IMR-90 (cell line): ENCODE measurements at regions not wholly inside any gene's neighbourhood (a gene's known extent, or its start where the extent isn't known, plus 50 kb on each side); places are given as distances from the start of the nearest gene placed in this dataset.

Experiments used
- ATAC-seq: fragments of 200-7000 bp; cut with Tn5 transposase; 2 replicates; pipeline ENCODE4 v1.9.1; 2020; ENCODE audit warnings: low read depth, mild to moderate bottlenecking, moderate library complexity
- BruUV-seq: library from RNA; stranded (reverse); fragments of 400-500 nt; replicated peaks from 2 replicates; lab custom pipeline; 2021; lab: Mats Ljungman, UMichigan
- CTCF ChIA-PET: fragments of 300-600 bp; formaldehyde crosslinking; extraction: SDS; loops from one replicate; lab custom pipeline; 2021; ENCODE audit warnings: antibody characterized with exemption; lab: Yijun Ruan, JAX
- POLR2A ChIA-PET: fragments of 300-600 bp; sonication (Branson Sonifier 250); formaldehyde crosslinking; loops from one replicate; lab custom pipeline; 2022; ENCODE audit warnings: antibody characterized with exemption; ENCODE audit not compliant: unreplicated experiment; lab: Charles Lee
- DNase-seq: peaks from one replicate; pipeline ENCODE4 v3.0.0; 2013
- H2AFZ ChIP-seq: replicated peaks from 2 replicates; pipeline ENCODE3; 2013; ENCODE audit warnings: low read length, mild to moderate bottlenecking; ENCODE audit not compliant: poor library complexity
- H2AK5ac ChIP-seq: 2 replicates; pipeline ENCODE4 v1.6.1; 2013; ENCODE audit warnings: low read depth, low read length, inconsistent platforms
- H2AK9ac ChIP-seq: replicated peaks from 2 replicates; pipeline ENCODE3; 2013; ENCODE audit warnings: mild to moderate bottlenecking, low read depth, low read length, moderate library complexity; ENCODE audit not compliant: poor library complexity
- H2BK120ac ChIP-seq: 2 replicates; pipeline ENCODE4 v1.6.1; 2013; ENCODE audit warnings: low read depth, low read length, inconsistent platforms
- H2BK15ac ChIP-seq: 3 replicates; pipeline ENCODE4 v1.6.1; 2013; ENCODE audit warnings: low read depth, low read length, inconsistent platforms
- H2BK20ac ChIP-seq: 2 replicates; pipeline ENCODE4 v1.6.1; 2013; ENCODE audit warnings: low read depth, mild to moderate bottlenecking, inconsistent platforms, low read length, moderate library complexity
- H2BK5ac ChIP-seq: 2 replicates; pipeline ENCODE4 v1.6.1; 2013; ENCODE audit warnings: mild to moderate bottlenecking, low read depth, low read length, inconsistent platforms; ENCODE audit not compliant: poor library complexity, severe bottlenecking
- H3K14ac ChIP-seq: replicated peaks from 2 replicates; pipeline ENCODE4 v1.6.1; 2013; ENCODE audit warnings: low read depth, low read length, inconsistent platforms
- H3K18ac ChIP-seq: 2 replicates; pipeline ENCODE4 v1.6.1; 2013; ENCODE audit warnings: low read depth, low read length, control low read depth
- H3K23ac ChIP-seq: 2 replicates; pipeline ENCODE4 v1.6.1; 2013; ENCODE audit warnings: low read depth, low read length, inconsistent platforms
- H3K27ac ChIP-seq: 2 replicates; pipeline ENCODE4 v1.5.1; 2013; ENCODE audit warnings: mild to moderate bottlenecking, control low read depth, low read length; ENCODE audit not compliant: insufficient read depth
- H3K27me3 ChIP-seq: 2 replicates; pipeline ENCODE4 v1.6.1; 2013; ENCODE audit warnings: low read length; ENCODE audit not compliant: control insufficient read depth, insufficient read depth
- H3K36me3 ChIP-seq: 2 replicates; pipeline ENCODE4 v1.6.1; 2013; ENCODE audit warnings: low read length, mixed read lengths; ENCODE audit not compliant: control insufficient read depth, insufficient read depth
- H3K4ac ChIP-seq: 2 replicates; pipeline ENCODE4 v1.6.1; 2013; ENCODE audit warnings: low read depth, low read length, inconsistent platforms
- H3K4me1 ChIP-seq: 2 replicates; pipeline ENCODE4 v1.6.1; 2013; ENCODE audit warnings: low read length, mixed read lengths; ENCODE audit not compliant: control insufficient read depth, insufficient read depth
- H3K4me2 ChIP-seq: 2 replicates; pipeline ENCODE4 v1.6.1; 2013; ENCODE audit warnings: low read depth, mild to moderate bottlenecking, control low read depth, low read length, moderate library complexity
- H3K4me3 ChIP-seq: 2 replicates; pipeline ENCODE4 v1.5.1; 2013; ENCODE audit warnings: low read depth, mild to moderate bottlenecking, control low read depth, low read length, moderate library complexity; ENCODE audit not compliant: insufficient read depth
- H3K56ac ChIP-seq: 2 replicates; pipeline ENCODE4 v1.6.1; 2013; ENCODE audit warnings: low read length, inconsistent platforms; ENCODE audit not compliant: insufficient read depth; ENCODE audit errors: extremely low read depth
- H3K79me1 ChIP-seq, 2 experiments: 2 replicates each; pipeline ENCODE4 v1.6.1; 2013; ENCODE audit warnings: low read length in 2 of 2, inconsistent platforms in 1 of 2, low read depth in 1 of 2
- H3K9ac ChIP-seq: 2 replicates; pipeline ENCODE4 v1.6.1; 2013; ENCODE audit warnings: low read depth, low read length, control low read depth
- H3K9me1 ChIP-seq: 2 replicates; pipeline ENCODE4 v1.6.1; 2013; ENCODE audit warnings: low read length, inconsistent platforms; ENCODE audit not compliant: insufficient read depth
- H3K9me3 ChIP-seq: 2 replicates; pipeline ENCODE4 v1.6.1; 2013; ENCODE audit warnings: low read length; ENCODE audit not compliant: control insufficient read depth, insufficient read depth
- H4K20me1 ChIP-seq: 2 replicates; pipeline ENCODE4 v1.6.1; 2013; ENCODE audit warnings: low read length, inconsistent platforms; ENCODE audit not compliant: insufficient read depth
- H4K5ac ChIP-seq: 2 replicates; pipeline ENCODE4 v1.6.1; 2013; ENCODE audit warnings: mild to moderate bottlenecking, low read depth, low read length, control low read depth
- H4K8ac ChIP-seq, 2 experiments: 2 replicates each; pipeline ENCODE4 v1.6.1; 2013; ENCODE audit warnings: low read depth in 2 of 2, low read length in 2 of 2, control low read depth in 1 of 2, inconsistent platforms in 1 of 2
- H4K91ac ChIP-seq: 2 replicates; pipeline ENCODE4 v1.6.1; 2013; ENCODE audit warnings: low read depth, low read length, inconsistent platforms; ENCODE audit not compliant: insufficient read depth
- BHLHE40 ChIP-seq: fragments of 150-350 bp; IDR thresholded peaks from 2 replicates; pipeline ENCODE4 v1.6.1; 2016; ENCODE audit warnings: mild to moderate bottlenecking, low read depth, low read length
- CEBPB ChIP-seq: IDR thresholded peaks from 2 replicates; pipeline ENCODE4 v1.6.1; 2012; ENCODE audit warnings: low read depth, low read length, improper control_type of control experiment
- CHD1 ChIP-seq: IDR thresholded peaks from 2 replicates; pipeline ENCODE4 v1.6.1; 2012; ENCODE audit warnings: low read depth, low read length, improper control_type of control experiment
- CTCF ChIP-seq: conservative IDR thresholded peaks from 2 replicates; pipeline ENCODE4 v1.5.1; 2012; ENCODE audit warnings: mild to moderate bottlenecking, low read depth, low read length, improper control_type of control experiment
- ELK1 ChIP-seq: fragments of 150-350 bp; IDR thresholded peaks from 2 replicates; pipeline ENCODE4 v1.6.1; 2016; ENCODE audit warnings: low read depth, mild to moderate bottlenecking, low read length, moderate library complexity, borderline replicate concordance
- FOS ChIP-seq: fragments of 150-350 bp; IDR thresholded peaks from 2 replicates; pipeline ENCODE4 v1.6.1; 2016; ENCODE audit warnings: low read depth, low read length
- MAFK ChIP-seq: IDR thresholded peaks from 2 replicates; pipeline ENCODE4 v1.6.1; 2012; ENCODE audit warnings: low read depth, low read length, improper control_type of control experiment
- MAZ ChIP-seq: IDR thresholded peaks from 2 replicates; pipeline ENCODE4 v1.6.1; 2012; ENCODE audit warnings: low read depth, mild to moderate bottlenecking, low read length, improper control_type of control experiment, moderate library complexity, borderline replicate concordance
- MXI1 ChIP-seq: IDR thresholded peaks from 2 replicates; pipeline ENCODE4 v1.6.1; 2012; ENCODE audit warnings: low read depth, mild to moderate bottlenecking, low read length, moderate library complexity, borderline replicate concordance
- NFE2L2 ChIP-seq: fragments of 150-350 bp; IDR thresholded peaks from 2 replicates; pipeline ENCODE4 v1.6.1; 2016; ENCODE audit warnings: low read depth, mild to moderate bottlenecking, low read length
- POLR2A ChIP-seq: IDR thresholded peaks from 2 replicates; pipeline ENCODE4 v1.6.1; 2012; ENCODE audit warnings: mild to moderate bottlenecking, low read depth, low read length
- RAD21 ChIP-seq: IDR thresholded peaks from 2 replicates; pipeline ENCODE4 v1.6.1; 2012; ENCODE audit warnings: low read length, improper control_type of control experiment
- RFX5 ChIP-seq: IDR thresholded peaks from 2 replicates; pipeline ENCODE4 v1.8.0; 2012; ENCODE audit warnings: low read depth, mild to moderate bottlenecking, low read length, moderate library complexity
- SMC3 ChIP-seq: fragments of 150-350 bp; IDR thresholded peaks from 2 replicates; pipeline ENCODE4 v1.6.1; 2016; ENCODE audit warnings: low read depth, mild to moderate bottlenecking, antibody characterized with exemption, low read length, moderate library complexity
- USF2 ChIP-seq: fragments of 150-350 bp; IDR thresholded peaks from 2 replicates; pipeline ENCODE4 v1.6.1; 2017; ENCODE audit warnings: mild to moderate bottlenecking, antibody characterized with exemption, low read length, low read depth
- WGBS, 2 experiments: methylation state at CpG; one replicate each; pipeline versions ENCODE4 v1.1.5 to v1.1.7; 2013; ENCODE audit warnings: missing lambda C conversion rate in 2 of 2; ENCODE audit not compliant: insufficient read length in 1 of 2; ENCODE audit errors: extremely low coverage in 2 of 2; 5-methylcytosine and 5-hydroxymethylcytosine counted together
- dilution Hi-C: fragments of 300-500 bp; cut with HindIII; formaldehyde crosslinking; loops from one replicate; pipeline ENCODE4 v1.14.3; 2018; ENCODE audit warnings: low sequenced_read_pairs; ENCODE audit not compliant: unreplicated experiment
- in situ Hi-C: fragments of 300-500 bp; cut with MboI; formaldehyde crosslinking; loops from 3 replicates; pipeline ENCODE4 v1.14.3; 2019; ENCODE audit warnings: low sequenced_read_pairs, inconsistent platforms, mixed read lengths
- intact Hi-C: fragments of 100-400 bp; cut with micrococcal nuclease; formaldehyde crosslinking; loops from 2 replicates; pipeline ENCODE4 v1.10.0; 2022

- H3K9me1 ChIP-seq: no peaks in the 10 kb centered on the region
- no peak overlapping the region for H2AK9ac ChIP-seq
- no peaks in the 10 kb centered on the region for H4K20me1 ChIP-seq
- no peaks in the 10 kb centered on the region for H3K4me1 ChIP-seq
- no peaks in the 10 kb centered on the region for H3K36me3 ChIP-seq
- H3K18ac ChIP-seq: no peak overlapping the region
- no peak overlapping the region for H2BK20ac ChIP-seq
- no peak overlapping the region for H4K5ac ChIP-seq
- H3K9me3 ChIP-seq: no peaks in the 10 kb centered on the region
- no peak overlapping the region for H3K9ac ChIP-seq
- H3K4ac ChIP-seq: no peak overlapping the region
- H3K23ac ChIP-seq: no peak overlapping the region
- no peak overlapping the region for H3K56ac ChIP-seq
- DNase-seq (no peak), ATAC-seq (no peak)
- H2BK5ac ChIP-seq: no peak overlapping the region
- WGBS, 2 experiments: no CpG with 5 or more reads among the region's 2 CpGs
- ChIA-PET POLR2A (no interaction called here), CTCF (no interaction called here)
- BruUV-seq: no TSS peak
- H4K91ac ChIP-seq: no peak overlapping the region
- in situ Hi-C loops: no loop called here
- H2BK15ac ChIP-seq: no peak overlapping the region
- dilution Hi-C loops: no loop called here
- H3K14ac ChIP-seq: no peak overlapping the region
- H2AK5ac ChIP-seq: no peak overlapping the region
- H3K27me3 ChIP-seq: no peaks in the 10 kb centered on the region
- intact Hi-C loops: no loop called here
- TF ChIP-seq MAZ (no peak), MXI1 (no peak), NFE2L2 (no peak), USF2 (no peak), BHLHE40 (no peak), CEBPB (no peak), MAFK (no peak), SMC3 (no peak), CTCF (no peak), POLR2A (no peak), RAD21 (no peak), ELK1 (no peak), CHD1 (no peak), RFX5 (no peak), FOS (no peak)
- H4K8ac ChIP-seq: no peak overlapping the region
- no peak overlapping the region for H3K27ac ChIP-seq
- no peak overlapping the region for H3K4me2 ChIP-seq
- H3K4me3 ChIP-seq: no peak overlapping the region
- no peaks in the 10 kb centered on the region for H3K79me1 ChIP-seq
- no peak overlapping the region for H2AFZ ChIP-seq
- H2BK120ac ChIP-seq: no peak overlapping the region
These were observed 171.6 kb upstream of the CEP162 start for GRCh38 chr6:84399003-84399402.
